Small intestine (tissue), 7 donors: ENCODE measurements at regions not wholly inside any gene's neighbourhood (a gene's known extent, or its start where the extent isn't known, plus 50 kb on each side); places are given as distances from the start of the nearest gene placed in this dataset.

ENCODE experiments used
- DNase-seq, 2 donors: peaks; one replicate each; pipeline versions ENCODE4 v3.0.0 to v3.0.0-alpha.2; 2013
- FAIRE-seq: peaks from 2 replicates; lab custom pipeline; 2012; peaks lifted over from hg19 to GRCh38; lab: Jason Lieb, UNC
- H3K27ac ChIP-seq, 3 donors: one replicate each; pipeline ENCODE4 v1.5.1; 2013; ENCODE audit warnings: low read length in 2 of 3, mild to moderate bottlenecking in 2 of 3, control low read depth in 1 of 3, inconsistent platforms in 1 of 3, low read depth in 1 of 3, moderate library complexity in 1 of 3
- H3K27me3 ChIP-seq, 3 donors: one replicate each; pipeline ENCODE4 v1.6.1; 2013; ENCODE audit warnings: low read length in 3 of 3, inconsistent platforms in 1 of 3; ENCODE audit not compliant: control insufficient read depth in 3 of 3, insufficient read depth in 3 of 3
- H3K36me3 ChIP-seq, 3 donors: one replicate each; pipeline ENCODE4 v1.6.1; 2013; ENCODE audit warnings: low read length in 3 of 3, inconsistent platforms in 1 of 3, low read depth in 1 of 3, mild to moderate bottlenecking in 1 of 3, moderate library complexity in 1 of 3; ENCODE audit not compliant: control insufficient read depth in 3 of 3, insufficient read depth in 2 of 3
- H3K4me1 ChIP-seq, 3 donors: one replicate each; pipeline ENCODE4 v1.6.1; 2013; ENCODE audit warnings: low read length in 2 of 3, inconsistent platforms in 1 of 3, low read depth in 1 of 3, mild to moderate bottlenecking in 1 of 3, moderate library complexity in 1 of 3; ENCODE audit not compliant: control insufficient read depth in 3 of 3, insufficient read depth in 2 of 3
- H3K4me3 ChIP-seq, 3 donors: one replicate each; pipeline ENCODE4 v1.5.1; 2013; ENCODE audit warnings: low read length in 3 of 3, control low read depth in 1 of 3, inconsistent platforms in 1 of 3, low read depth in 1 of 3, mild to moderate bottlenecking in 1 of 3, moderate library complexity in 1 of 3
- H3K9me3 ChIP-seq, 2 donors: one replicate each; pipeline ENCODE4 v1.6.1; 2013; ENCODE audit warnings: low read depth in 1 of 2, low read length in 1 of 2; ENCODE audit not compliant: control insufficient read depth in 2 of 2, insufficient read depth in 1 of 2
- WGBS, 3 donors: extraction: QIAGEN DNeasy Blood & Tissue Kit; methylation state at CpG; one replicate each; pipeline ENCODE4 v1.1.7; 2013; 5-methylcytosine and 5-hydroxymethylcytosine counted together
- donor health status: healthy with polysubstance abuse.
- donor health status: control.
- donor health status: control.
- donor health status: Bipolar disorder and iron deficiency.
- donor health status: healthy.

- Histone ChIP-seq H3K9me3 (no peaks in the 10 kb centered on the region), H3K36me3 (no peaks in the 10 kb centered on the region), H3K27me3 (no peaks in the 10 kb centered on the region), H3K4me3 (no peak overlapping the region), H3K27ac (no peak overlapping the region), H3K4me1 (no peaks in the 10 kb centered on the region)
- 53 to 68% (median 63%) methylated on average over 4 of the region's 4 CpGs for WGBS, 3 donors
- DNase-seq = no peak
- no peak for FAIRE-seq
These were observed 336.5 kb downstream of the TMEM135 start for GRCh38 chr11:87374038-87374807.
